ENCODE measurements at regions not wholly inside any gene's neighbourhood (a gene's known extent, or its start where the extent isn't known, plus 50 kb on each side); places are given as distances from the start of the nearest gene placed in this dataset.

DNA sequence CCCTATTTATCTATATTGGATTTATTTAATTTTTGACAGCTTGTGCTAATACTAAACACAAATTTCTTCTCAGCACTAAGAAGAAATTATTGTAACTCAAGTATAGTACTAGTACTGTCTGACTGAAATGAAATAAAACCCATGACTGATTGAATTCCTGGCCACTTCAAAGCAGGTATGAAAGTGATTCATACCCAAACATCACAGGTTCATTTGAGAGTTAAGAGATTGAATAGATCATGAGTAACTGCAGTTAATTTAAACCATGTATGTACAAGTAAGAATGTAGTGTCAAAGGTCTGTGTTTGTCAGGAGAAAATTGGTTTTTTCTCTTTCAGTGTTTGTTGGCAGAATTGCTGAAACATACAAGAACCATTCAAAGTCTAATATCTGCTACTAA lies 332.0 kb upstream of the GRM7 start:
- H3K4me3 ChIP-seq (ENCODE audit: low read length): no peak overlapping the region
- no peak for DNase-seq (ENCODE audit: low read depth)
- TF ChIP-seq, protein P1, sequence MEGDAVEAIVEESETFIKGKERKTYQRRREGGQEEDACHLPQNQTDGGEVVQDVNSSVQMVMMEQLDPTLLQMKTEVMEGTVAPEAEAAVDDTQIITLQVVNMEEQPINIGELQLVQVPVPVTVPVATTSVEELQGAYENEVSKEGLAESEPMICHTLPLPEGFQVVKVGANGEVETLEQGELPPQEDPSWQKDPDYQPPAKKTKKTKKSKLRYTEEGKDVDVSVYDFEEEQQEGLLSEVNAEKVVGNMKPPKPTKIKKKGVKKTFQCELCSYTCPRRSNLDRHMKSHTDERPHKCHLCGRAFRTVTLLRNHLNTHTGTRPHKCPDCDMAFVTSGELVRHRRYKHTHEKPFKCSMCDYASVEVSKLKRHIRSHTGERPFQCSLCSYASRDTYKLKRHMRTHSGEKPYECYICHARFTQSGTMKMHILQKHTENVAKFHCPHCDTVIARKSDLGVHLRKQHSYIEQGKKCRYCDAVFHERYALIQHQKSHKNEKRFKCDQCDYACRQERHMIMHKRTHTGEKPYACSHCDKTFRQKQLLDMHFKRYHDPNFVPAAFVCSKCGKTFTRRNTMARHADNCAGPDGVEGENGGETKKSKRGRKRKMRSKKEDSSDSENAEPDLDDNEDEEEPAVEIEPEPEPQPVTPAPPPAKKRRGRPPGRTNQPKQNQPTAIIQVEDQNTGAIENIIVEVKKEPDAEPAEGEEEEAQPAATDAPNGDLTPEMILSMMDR (conservative IDR thresholded peaks at IDR 0.05; ENCODE audit: low read depth, low read length): no peak

GRCh38 chr3:6531153-6531552 lies 329.8 kb upstream of the GRM7 start:
- no peak overlapping the region for H3K4me3 ChIP-seq (ENCODE audit: low read length)
- TF ChIP-seq, protein P1 (conservative IDR thresholded peaks at IDR 0.05; ENCODE audit: low read depth, low read length): no peak
- no peak for DNase-seq (ENCODE audit: low read depth)

GRCh38 chr3:6532101-6532500 lies 328.8 kb upstream of the GRM7 start:
- TF ChIP-seq, protein P1 (conservative IDR thresholded peaks at IDR 0.05; ENCODE audit: low read depth, low read length): no peak
- no peak for DNase-seq (ENCODE audit: low read depth)

GRCh38 chr3:6540981-6541380 lies 319.9 kb upstream of the GRM7 start:
- no peak for DNase-seq (ENCODE audit: low read depth)
- TF ChIP-seq, protein P1 (conservative IDR thresholded peaks at IDR 0.05; ENCODE audit: low read depth, low read length): no peak

More at GRCh38 chr3:6532101-6532500, 328.8 kb upstream of the GRM7 start:
- no peak overlapping the region for H3K4me3 ChIP-seq (ENCODE audit: low read length)

GRCh38 chr3:6542795-6543194 lies 318.1 kb upstream of the GRM7 start:
- TF ChIP-seq, protein P1 (conservative IDR thresholded peaks at IDR 0.05; ENCODE audit: low read depth, low read length): no peak
- H3K4me3 ChIP-seq (ENCODE audit: low read length): no peak overlapping the region
- DNase-seq (ENCODE audit: low read depth): no peak

More at GRCh38 chr3:6540981-6541380, 319.9 kb upstream of the GRM7 start:
- H3K4me3 ChIP-seq (ENCODE audit: low read length): no peak overlapping the region

- TF ChIP-seq, protein P1 (conservative IDR thresholded peaks at IDR 0.05; ENCODE audit: low read depth, low read length): no peak
- H3K4me3 ChIP-seq (ENCODE audit: low read length): no peak overlapping the region
- DNase-seq (ENCODE audit: low read depth): no peak
Measured at GRCh38 chr3:6549296-6549695, 311.6 kb upstream of the GRM7 start.

GRCh38 chr3:6551165-6551564 lies 309.8 kb upstream of the GRM7 start:
- no peak for DNase-seq (ENCODE audit: low read depth)
- TF ChIP-seq, protein P1 (conservative IDR thresholded peaks at IDR 0.05; ENCODE audit: low read depth, low read length): no peak
- no peak overlapping the region for H3K4me3 ChIP-seq (ENCODE audit: low read length)
